SH-SY5Y (cell line): ENCODE measurements at regions not wholly inside any gene's neighbourhood (a gene's known extent, or its start where the extent isn't known, plus 50 kb on each side); places are given as distances from the start of the nearest gene placed in this dataset.

Experiments
- GATA2 ChIP-seq: IDR thresholded peaks from 2 replicates; pipeline ENCODE4 v1.6.1; 2011; ENCODE audit warnings: mild to moderate bottlenecking, low read depth, low read length
- GATA3 ChIP-seq: IDR thresholded peaks from 2 replicates; pipeline ENCODE4 v1.6.1; 2011; ENCODE audit warnings: low read depth, mild to moderate bottlenecking, low read length, moderate library complexity

DNA sequence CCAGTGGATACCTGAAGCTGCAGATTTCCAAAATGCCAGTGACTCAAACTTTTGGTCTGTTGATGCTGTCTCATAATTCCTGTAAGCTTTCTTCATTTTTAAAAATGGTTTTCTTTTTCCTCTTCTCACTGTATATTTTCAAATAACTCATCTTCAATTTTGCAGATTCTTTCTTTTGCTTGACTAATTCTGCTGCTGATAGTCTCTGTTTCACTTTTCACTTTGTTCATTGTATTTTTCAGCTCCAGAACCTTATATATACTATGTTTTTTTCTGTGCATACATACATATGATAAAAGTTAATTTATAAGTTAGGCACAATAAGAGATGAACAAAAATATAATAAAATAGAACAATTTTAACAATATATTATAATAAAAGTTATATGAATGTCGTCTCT is 237.7 kb upstream of the GPRIN3 start:
- no peak for TF ChIP-seq GATA2
- TF ChIP-seq GATA3: no peak
